GM12864 (cell line): ENCODE measurements at regions not wholly inside any gene's neighbourhood (a gene's known extent, or its start where the extent isn't known, plus 50 kb on each side); places are given as distances from the start of the nearest gene placed in this dataset.

Experiments used
- DNase-seq: peaks from one replicate; pipeline ENCODE4 v3.0.0-alpha.2; 2011; ENCODE audit warnings: low read depth
- H3K4me3 ChIP-seq: 2 replicates; pipeline ENCODE4 v1.5.1; 2011; ENCODE audit warnings: mild to moderate bottlenecking, low read depth, low read length, control low read depth
- CTCF ChIP-seq: IDR thresholded peaks from 2 replicates; pipeline ENCODE4 v1.5.1; 2011; ENCODE audit warnings: low read depth, mild to moderate bottlenecking, moderate library complexity, low read length, control low read depth, inconsistent platforms; ENCODE audit errors: missing control alignments

DNA sequence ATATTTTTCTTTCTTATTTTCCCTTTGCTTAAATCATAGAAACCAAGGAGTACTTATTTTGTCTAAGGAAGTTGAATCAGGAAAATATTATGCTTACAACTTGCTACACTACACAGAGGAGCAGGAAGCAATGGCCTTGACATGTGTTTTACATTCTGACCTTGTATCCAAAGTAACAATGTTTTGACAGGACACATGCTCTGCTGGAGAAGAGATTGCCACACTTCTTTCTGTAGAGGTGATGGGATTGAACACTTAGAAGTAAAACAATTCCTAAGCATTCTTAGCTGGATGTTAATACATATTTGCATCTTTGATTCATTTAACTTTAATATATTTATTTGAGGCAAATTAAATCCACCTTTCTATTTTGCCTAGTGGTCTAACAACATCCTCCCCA is 929.1 kb downstream of the DSC3 start:
- no peak for TF ChIP-seq CTCF
- H3K4me3 ChIP-seq = no peak overlapping the region
- DNase-seq = no peak

DNA sequence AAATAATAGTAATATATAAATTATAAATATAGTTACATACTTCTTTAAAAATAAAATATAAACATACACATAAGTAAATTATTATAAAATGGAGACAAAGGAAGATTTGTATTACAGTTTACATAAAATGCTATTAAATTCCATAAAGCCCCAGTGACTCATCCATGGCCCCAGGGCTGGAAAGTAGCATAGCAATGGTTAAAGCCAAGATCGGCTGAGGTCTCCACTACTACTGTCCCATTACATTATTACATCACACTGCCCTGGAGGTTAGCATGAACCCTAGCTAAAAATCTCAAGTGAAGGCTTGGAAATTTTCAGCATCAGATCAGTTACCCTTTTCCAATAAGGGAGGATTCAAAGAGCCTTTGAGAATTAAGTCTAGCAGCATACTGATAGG is 936.2 kb downstream of the DSC3 start:
- no peak for DNase-seq
- TF ChIP-seq CTCF = no peak
- no peak overlapping the region for H3K4me3 ChIP-seq

DNA sequence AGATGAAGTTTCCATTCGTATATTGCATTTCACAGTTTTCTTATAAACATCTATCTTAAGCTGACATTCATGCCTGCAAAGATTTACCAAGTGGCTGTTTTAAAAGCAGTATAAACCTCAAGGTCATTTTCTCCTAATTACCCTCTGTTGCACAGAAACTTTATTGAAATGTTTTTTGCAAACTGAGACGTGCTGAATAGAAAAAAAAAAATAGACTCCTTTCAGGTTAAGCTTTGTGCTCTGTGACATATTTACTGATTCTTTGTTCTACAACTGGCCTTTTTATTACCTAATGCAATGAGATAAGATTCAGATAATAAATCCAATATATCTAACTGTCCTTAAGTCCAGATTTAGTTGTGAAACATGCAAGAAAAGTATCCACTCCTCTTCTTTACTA is 938.7 kb downstream of the DSC3 start:
- no peak overlapping the region for H3K4me3 ChIP-seq
- no peak for DNase-seq
- TF ChIP-seq CTCF = no peak

GRCh38 chr18:30096796-30097195 is 945.7 kb downstream of the DSC3 start:
- DNase-seq = no peak
- no peak for TF ChIP-seq CTCF
- H3K4me3 ChIP-seq = no peak overlapping the region

DNA sequence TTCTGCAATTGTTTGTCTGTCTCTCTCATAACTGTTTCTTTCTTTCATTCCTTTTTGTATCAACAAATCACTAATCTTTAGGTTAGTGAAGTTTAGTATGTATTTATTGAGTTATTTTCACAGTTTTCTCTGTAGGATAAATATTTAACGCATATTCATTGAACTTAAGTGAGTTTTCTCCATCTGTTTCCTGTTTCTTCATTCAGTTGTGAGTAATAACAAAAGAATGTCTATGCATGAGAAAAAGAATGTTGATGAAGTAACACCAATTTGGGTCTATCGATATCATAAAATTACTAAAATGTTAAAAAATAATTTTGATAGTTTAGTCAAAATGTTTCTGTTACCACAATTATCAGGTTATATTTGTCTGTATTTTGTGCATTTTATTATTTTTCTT is 948.0 kb downstream of the DSC3 start:
- H3K4me3 ChIP-seq = no peak overlapping the region
- no peak for TF ChIP-seq CTCF
- no peak for DNase-seq

- TF ChIP-seq CTCF = no peak
- no peak overlapping the region for H3K4me3 ChIP-seq
- DNase-seq = no peak
Measured at GRCh38 chr18:30093376-30093775, 949.2 kb downstream of the DSC3 start.

- TF ChIP-seq CTCF = no peak
- H3K4me3 ChIP-seq = no peak overlapping the region
- DNase-seq = no peak
Measured at GRCh38 chr18:30088238-30089015, 954.1 kb downstream of the DSC3 start.
